ENCODE measurements at regions not wholly inside any gene's neighbourhood (a gene's known extent, or its start where the extent isn't known, plus 50 kb on each side); places are given as distances from the start of the nearest gene placed in this dataset.

- CTCF ChIA-PET (ENCODE audit: unreplicated experiment) = no interaction called here
- BruUV-seq (replicated peaks) = no TSS peak
Observed at GRCh38 chr16:6211644-6212043, 1114.0 kb upstream of the EEF2KMT start.

GRCh38 chr16:6209355-6209930, 1111.8 kb upstream of the EEF2KMT start:
- DNase-seq (ENCODE audit: low spot score) = no peak
- ChIA-PET POLR2A (no interaction called here), CTCF (ENCODE audit: unreplicated experiment) (no interaction called here)
- BruUV-seq (replicated peaks) = no TSS peak
- Histone ChIP-seq H3K4me1 (ENCODE audit: insufficient read depth, low read length, poor library complexity, severe bottlenecking) (no peaks in the 10 kb centered on the region), H3K9me2 (ENCODE audit: insufficient read depth, low read length) (no peaks in the 10 kb centered on the region), H3K4me3 (ENCODE audit: low read depth, low read length, poor library complexity, severe bottlenecking) (no peak overlapping the region), H3K36me3 (ENCODE audit: insufficient read depth, low read length) (no peaks in the 10 kb centered on the region), H3K4me2 (ENCODE audit: low read length) (no peak overlapping the region), H3K79me2 (ENCODE audit: insufficient read depth, low read depth, low read length) (no peaks in the 10 kb centered on the region), H2AFZ (ENCODE audit: low read length) (no peak overlapping the region), H3K9me3 (ENCODE audit: low read length) (no peaks in the 10 kb centered on the region), H4K20me1 (ENCODE audit: insufficient read depth, low read length) (no peaks in the 10 kb centered on the region), H3K27ac (ENCODE audit: low read depth, low read length, poor library complexity, severe bottlenecking) (no peak overlapping the region)
- intact Hi-C loops (cut with micrococcal nuclease; ENCODE audit: unreplicated experiment) = no loop called here
- TF ChIP-seq EZH2phosphoT487 (IDR thresholded peaks at IDR 0.05; ENCODE audit: borderline replicate concordance, low read depth, low read length) (no peak), CTCF (conservative IDR thresholded peaks at IDR 0.05; ENCODE audit: low read length) (no peak)

More at GRCh38 chr16:6211644-6212043, 1114.0 kb upstream of the EEF2KMT start:
- DNase-seq (ENCODE audit: low spot score) = no peak
- Histone ChIP-seq H3K9me2 (ENCODE audit: insufficient read depth, low read length) (no peaks in the 10 kb centered on the region), H3K27ac (ENCODE audit: low read depth, low read length, poor library complexity, severe bottlenecking) (no peak overlapping the region), H3K4me2 (ENCODE audit: low read length) (no peak overlapping the region), H3K4me3 (ENCODE audit: low read depth, low read length, poor library complexity, severe bottlenecking) (no peak overlapping the region), H3K36me3 (ENCODE audit: insufficient read depth, low read length) (no peaks in the 10 kb centered on the region), H3K4me1 (ENCODE audit: insufficient read depth, low read length, poor library complexity, severe bottlenecking) (no peaks in the 10 kb centered on the region), H3K9me3 (ENCODE audit: low read length) (no peaks in the 10 kb centered on the region), H2AFZ (ENCODE audit: low read length) (no peak overlapping the region), H4K20me1 (ENCODE audit: insufficient read depth, low read length) (no peaks in the 10 kb centered on the region), H3K79me2 (ENCODE audit: insufficient read depth, low read depth, low read length) (no peaks in the 10 kb centered on the region)
- POLR2A ChIA-PET = no interaction called here
- TF ChIP-seq EZH2phosphoT487 (IDR thresholded peaks at IDR 0.05; ENCODE audit: borderline replicate concordance, low read depth, low read length) (no peak), CTCF (conservative IDR thresholded peaks at IDR 0.05; ENCODE audit: low read length) (no peak)
- intact Hi-C loops (cut with micrococcal nuclease; ENCODE audit: unreplicated experiment) = no loop called here

GRCh38 chr16:6207580-6207979, 1110.0 kb upstream of the EEF2KMT start:
- POLR2A ChIA-PET = interaction anchor here (0.6 kb wide), 1 partner anchor 820 kb away, joined by 3 read pairs; no protein-coding TSS in a partner anchor

More at GRCh38 chr16:6207580-6207979, 1110.0 kb upstream of the EEF2KMT start:
- Histone ChIP-seq H3K79me2 (ENCODE audit: insufficient read depth, low read depth, low read length) (no peaks in the 10 kb centered on the region), H3K4me3 (ENCODE audit: low read depth, low read length, poor library complexity, severe bottlenecking) (no peak overlapping the region), H3K9me3 (ENCODE audit: low read length) (no peaks in the 10 kb centered on the region), H3K27ac (ENCODE audit: low read depth, low read length, poor library complexity, severe bottlenecking) (no peak overlapping the region), H3K4me1 (ENCODE audit: insufficient read depth, low read length, poor library complexity, severe bottlenecking) (no peaks in the 10 kb centered on the region), H2AFZ (ENCODE audit: low read length) (no peak overlapping the region), H4K20me1 (ENCODE audit: insufficient read depth, low read length) (no peaks in the 10 kb centered on the region), H3K9me2 (ENCODE audit: insufficient read depth, low read length) (no peaks in the 10 kb centered on the region), H3K36me3 (ENCODE audit: insufficient read depth, low read length) (no peaks in the 10 kb centered on the region), H3K4me2 (ENCODE audit: low read length) (no peak overlapping the region)
- CTCF ChIA-PET (ENCODE audit: unreplicated experiment) = no interaction called here
- no peak for TF ChIP-seq CTCF (conservative IDR thresholded peaks at IDR 0.05; ENCODE audit: low read length)
- no peak for TF ChIP-seq EZH2phosphoT487 (IDR thresholded peaks at IDR 0.05; ENCODE audit: borderline replicate concordance, low read depth, low read length)
- no TSS peak for BruUV-seq (replicated peaks)
- no peak for DNase-seq (ENCODE audit: low spot score)
- intact Hi-C loops (cut with micrococcal nuclease; ENCODE audit: unreplicated experiment) = no loop called here
